IMR-90 (cell line): ENCODE measurements at regions not wholly inside any gene's neighbourhood (a gene's known extent, or its start where the extent isn't known, plus 50 kb on each side); places are given as distances from the start of the nearest gene placed in this dataset.

ENCODE experiments used
- BHLHE40 ChIP-seq: fragments of 150-350 bp; IDR thresholded peaks from 2 replicates; pipeline ENCODE4 v1.6.1; 2016; ENCODE audit warnings: mild to moderate bottlenecking, low read depth, low read length
- CEBPB ChIP-seq: IDR thresholded peaks from 2 replicates; pipeline ENCODE4 v1.6.1; 2012; ENCODE audit warnings: low read depth, low read length, improper control_type of control experiment
- CHD1 ChIP-seq: IDR thresholded peaks from 2 replicates; pipeline ENCODE4 v1.6.1; 2012; ENCODE audit warnings: low read depth, low read length, improper control_type of control experiment
- CTCF ChIP-seq: conservative IDR thresholded peaks from 2 replicates; pipeline ENCODE4 v1.5.1; 2012; ENCODE audit warnings: mild to moderate bottlenecking, low read depth, low read length, improper control_type of control experiment
- ELK1 ChIP-seq: fragments of 150-350 bp; IDR thresholded peaks from 2 replicates; pipeline ENCODE4 v1.6.1; 2016; ENCODE audit warnings: low read depth, mild to moderate bottlenecking, low read length, moderate library complexity, borderline replicate concordance
- FOS ChIP-seq: fragments of 150-350 bp; IDR thresholded peaks from 2 replicates; pipeline ENCODE4 v1.6.1; 2016; ENCODE audit warnings: low read depth, low read length
- MXI1 ChIP-seq: IDR thresholded peaks from 2 replicates; pipeline ENCODE4 v1.6.1; 2012; ENCODE audit warnings: low read depth, mild to moderate bottlenecking, low read length, moderate library complexity, borderline replicate concordance
- NFE2L2 ChIP-seq: fragments of 150-350 bp; IDR thresholded peaks from 2 replicates; pipeline ENCODE4 v1.6.1; 2016; ENCODE audit warnings: low read depth, mild to moderate bottlenecking, low read length
- POLR2A ChIP-seq: IDR thresholded peaks from 2 replicates; pipeline ENCODE4 v1.6.1; 2012; ENCODE audit warnings: mild to moderate bottlenecking, low read depth, low read length
- RAD21 ChIP-seq: IDR thresholded peaks from 2 replicates; pipeline ENCODE4 v1.6.1; 2012; ENCODE audit warnings: low read length, improper control_type of control experiment
- RCOR1 ChIP-seq: IDR thresholded peaks from 2 replicates; pipeline ENCODE4 v1.6.1; 2012; ENCODE audit warnings: mild to moderate bottlenecking, low read length, improper control_type of control experiment; ENCODE audit not compliant: insufficient replicate concordance
- SMC3 ChIP-seq: fragments of 150-350 bp; IDR thresholded peaks from 2 replicates; pipeline ENCODE4 v1.6.1; 2016; ENCODE audit warnings: low read depth, mild to moderate bottlenecking, antibody characterized with exemption, low read length, moderate library complexity
- USF2 ChIP-seq: fragments of 150-350 bp; IDR thresholded peaks from 2 replicates; pipeline ENCODE4 v1.6.1; 2017; ENCODE audit warnings: mild to moderate bottlenecking, antibody characterized with exemption, low read length, low read depth

GRCh38 chr4:174156239-174156826 lies 127.1 kb downstream of the FBXO8 start:
- TF ChIP-seq CTCF (peak; percentile 54), MXI1 (no peak), RCOR1 (no peak), POLR2A (no peak), USF2 (no peak), BHLHE40 (no peak), FOS (no peak), RAD21 (peak; percentile 52), CEBPB (no peak), NFE2L2 (no peak), SMC3 (peak; percentile 35), ELK1 (no peak), CHD1 (no peak)
